ENCODE measurements at regions not wholly inside any gene's neighbourhood (a gene's known extent, or its start where the extent isn't known, plus 50 kb on each side); places are given as distances from the start of the nearest gene placed in this dataset.
A peak's percentile ranks its signal among the peaks of the same experiment; 100 is the strongest.

GRCh38 chr2:16402891-16403290 is 262.7 kb downstream of the CYRIA start:
- no peaks in the 10 kb centered on the region for H3K9me3 ChIP-seq (ENCODE audit: control extremely low read depth in 1 of 5, control insufficient read depth in 4 of 5, insufficient read depth in 2 of 5, low read depth in 1 of 5, low read length in 4 of 5)
- WGBS (ENCODE audit: insufficient coverage), result 98% methylated on average over 4 of the region's 5 CpGs
- peaks cover 0 to 12% (median 9%) of the 10 kb centered on the region in 4 experiments for H3K4me1 ChIP-seq (ENCODE audit: control extremely low read depth in 1 of 4, control insufficient read depth in 4 of 4, insufficient read depth in 4 of 4, low read length in 3 of 4)
- ChIA-PET CTCF (interaction anchor here (0.9 to 3.7 kb wide), 4 partner anchors 10 to 82 kb away, joined by 3 to 16 read pairs (median 7); no protein-coding TSS in a partner anchor), POLR2A (no interaction called here)
- H3K36me3 ChIP-seq (ENCODE audit: control insufficient read depth in 4 of 4, insufficient read depth in 4 of 4, low read length in 3 of 4), result peaks cover 0 to 6% (median 1%) of the 10 kb centered on the region in 4 experiments
- no peaks in the 10 kb centered on the region for H3K27me3 ChIP-seq (replicated peaks in 2 of 5; ENCODE audit: control insufficient read depth in 4 of 5, insufficient read depth in 5 of 5, low read length in 4 of 5)
- no peak for DNase-seq
- no peak overlapping the region for H3K27ac ChIP-seq (ENCODE audit: insufficient read depth in 1 of 2, low read depth in 1 of 2, low read length in 2 of 2, poor library complexity in 1 of 2, severe bottlenecking in 2 of 2)
- no peak overlapping the region for H3K4me3 ChIP-seq (ENCODE audit: control insufficient read depth in 1 of 7, extremely low read depth in 1 of 7, insufficient read depth in 4 of 7, low read depth in 2 of 7, low read length in 6 of 7)

- ChIA-PET POLR2A (interaction anchor here (0.6 to 2.7 kb wide), 3 partner anchors 11 to 83 kb away, joined by 3 to 21 read pairs (median 17); no protein-coding TSS in a partner anchor), CTCF (interaction anchor here (0.6 to 3.7 kb wide), 7 partner anchors 9 to 79 kb away, joined by 3 to 16 read pairs (median 5); no protein-coding TSS in a partner anchor)
- DNase-seq, result no peak
- peaks cover 3 to 21% (median 13%) of the 10 kb centered on the region in 4 experiments for H3K4me1 ChIP-seq (ENCODE audit: control extremely low read depth in 1 of 4, control insufficient read depth in 4 of 4, insufficient read depth in 4 of 4, low read length in 3 of 4)
- H3K4me3 ChIP-seq (ENCODE audit: control insufficient read depth in 1 of 7, extremely low read depth in 1 of 7, insufficient read depth in 4 of 7, low read depth in 2 of 7, low read length in 6 of 7), result no peak overlapping the region
- H3K27me3 ChIP-seq (replicated peaks in 2 of 5; ENCODE audit: control insufficient read depth in 4 of 5, insufficient read depth in 5 of 5, low read length in 4 of 5), result no peaks in the 10 kb centered on the region
- no peak overlapping the region for H3K27ac ChIP-seq (ENCODE audit: insufficient read depth in 1 of 2, low read depth in 1 of 2, low read length in 2 of 2, poor library complexity in 1 of 2, severe bottlenecking in 2 of 2)
- H3K36me3 ChIP-seq (ENCODE audit: control insufficient read depth in 4 of 4, insufficient read depth in 4 of 4, low read length in 3 of 4), result peaks cover 0 to 6% (median 1%) of the 10 kb centered on the region in 4 experiments
- WGBS (ENCODE audit: insufficient coverage), result 91% methylated on average over 5 of the region's 7 CpGs
- H3K9me3 ChIP-seq (ENCODE audit: control extremely low read depth in 1 of 5, control insufficient read depth in 4 of 5, insufficient read depth in 2 of 5, low read depth in 1 of 5, low read length in 4 of 5), result no peaks in the 10 kb centered on the region
These were observed 263.8 kb downstream of the CYRIA start for GRCh38 chr2:16401761-16402300.

- Histone ChIP-seq H3K9me3 (ENCODE audit: control extremely low read depth in 1 of 5, control insufficient read depth in 4 of 5, insufficient read depth in 2 of 5, low read depth in 1 of 5, low read length in 4 of 5) (no peaks in the 10 kb centered on the region), H3K4me3 (ENCODE audit: control insufficient read depth in 1 of 7, extremely low read depth in 1 of 7, insufficient read depth in 4 of 7, low read depth in 2 of 7, low read length in 6 of 7) (no peak overlapping the region), H3K4me1 (ENCODE audit: control extremely low read depth in 1 of 4, control insufficient read depth in 4 of 4, insufficient read depth in 4 of 4, low read length in 3 of 4) (peaks cover 3 to 26% (median 14%) of the 10 kb centered on the region in 4 experiments), H3K27ac (ENCODE audit: insufficient read depth in 1 of 2, low read depth in 1 of 2, low read length in 2 of 2, poor library complexity in 1 of 2, severe bottlenecking in 2 of 2) (no peak overlapping the region), H3K36me3 (ENCODE audit: control insufficient read depth in 4 of 4, insufficient read depth in 4 of 4, low read length in 3 of 4) (peaks cover 0 to 6% (median 1%) of the 10 kb centered on the region in 4 experiments), H3K27me3 (replicated peaks in 2 of 5; ENCODE audit: control insufficient read depth in 4 of 5, insufficient read depth in 5 of 5, low read length in 4 of 5) (no peaks in the 10 kb centered on the region)
- WGBS (ENCODE audit: insufficient coverage), result 18% methylated on average over 4 of the region's 7 CpGs
- CTCF ChIA-PET, result interaction anchor here (1.0 to 3.7 kb wide), 11 partner anchors 9 to 118 kb away, joined by 3 to 26 read pairs (median 4); no protein-coding TSS in a partner anchor
- POLR2A ChIA-PET, result interaction anchor here (0.6 to 2.7 kb wide), 10 partner anchors 13 to 220 kb away, joined by 3 to 21 read pairs (median 4); no protein-coding TSS in a partner anchor
- peak; percentile 85 to 97 (median 96) for DNase-seq
These were observed 265.5 kb downstream of the CYRIA start for GRCh38 chr2:16400127-16400623.

- no peaks in the 10 kb centered on the region for H3K27me3 ChIP-seq (replicated peaks in 2 of 5; ENCODE audit: control insufficient read depth in 4 of 5, insufficient read depth in 5 of 5, low read length in 4 of 5)
- peak overlapping the region in 1 of 2 experiments; percentile 12 for H3K27ac ChIP-seq (ENCODE audit: insufficient read depth in 1 of 2, low read depth in 1 of 2, low read length in 2 of 2, poor library complexity in 1 of 2, severe bottlenecking in 2 of 2)
- no peak overlapping the region for H3K4me3 ChIP-seq (ENCODE audit: control insufficient read depth in 1 of 7, extremely low read depth in 1 of 7, insufficient read depth in 4 of 7, low read depth in 2 of 7, low read length in 6 of 7)
- POLR2A ChIA-PET, result interaction anchor here (1.6 to 2.0 kb wide), 2 partner anchors 14 to 40 kb away, joined by 5 to 6 read pairs; no protein-coding TSS in a partner anchor
- peaks cover 3 to 36% (median 23%) of the 10 kb centered on the region in 4 experiments for H3K4me1 ChIP-seq (ENCODE audit: control extremely low read depth in 1 of 4, control insufficient read depth in 4 of 4, insufficient read depth in 4 of 4, low read length in 3 of 4)
- CTCF ChIA-PET, result interaction anchor here (0.9 to 3.2 kb wide), 14 partner anchors 10 to 99 kb away, joined by 3 to 26 read pairs (median 3); no protein-coding TSS in a partner anchor
- no peaks in the 10 kb centered on the region for H3K9me3 ChIP-seq (ENCODE audit: control extremely low read depth in 1 of 5, control insufficient read depth in 4 of 5, insufficient read depth in 2 of 5, low read depth in 1 of 5, low read length in 4 of 5)
- DNase-seq, result no peak
- H3K36me3 ChIP-seq (ENCODE audit: control insufficient read depth in 4 of 4, insufficient read depth in 4 of 4, low read length in 3 of 4), result peaks cover 0 to 6% (median 0%) of the 10 kb centered on the region in 4 experiments
- WGBS (ENCODE audit: insufficient coverage), result 100% methylated on average over 1 of the region's 2 CpGs
These were observed 267.1 kb downstream of the CYRIA start for GRCh38 chr2:16398486-16399043.

GRCh38 chr2:16397681-16398475 is 267.8 kb downstream of the CYRIA start:
- 93% methylated on average over 5 of the region's 6 CpGs for whole genome bisulfite sequencing (ENCODE audit: insufficient coverage)
- ChIA-PET CTCF (interaction anchor here (0.8 to 3.2 kb wide), 17 partner anchors 9 to 123 kb away, joined by 3 to 26 read pairs (median 3); no protein-coding TSS in a partner anchor), POLR2A (interaction anchor here (1.6 to 2.0 kb wide), 2 partner anchors 15 to 40 kb away, joined by 5 to 6 read pairs; no protein-coding TSS in a partner anchor)
- H3K4me1 ChIP-seq (ENCODE audit: control extremely low read depth in 1 of 4, control insufficient read depth in 4 of 4, insufficient read depth in 4 of 4, low read length in 3 of 4), result peaks cover 3 to 40% (median 25%) of the 10 kb centered on the region in 4 experiments
- peak overlapping the region; percentile 10 to 12 for H3K27ac ChIP-seq (ENCODE audit: insufficient read depth in 1 of 2, low read depth in 1 of 2, low read length in 2 of 2, poor library complexity in 1 of 2, severe bottlenecking in 2 of 2)
- peaks cover 0 to 4% (median 0%) of the 10 kb centered on the region in 4 experiments for H3K36me3 ChIP-seq (ENCODE audit: control insufficient read depth in 4 of 4, insufficient read depth in 4 of 4, low read length in 3 of 4)
- no peak for DNase-seq
- no peaks in the 10 kb centered on the region for H3K9me3 ChIP-seq (ENCODE audit: control extremely low read depth in 1 of 5, control insufficient read depth in 4 of 5, insufficient read depth in 2 of 5, low read depth in 1 of 5, low read length in 4 of 5)
- no peak overlapping the region for H3K4me3 ChIP-seq (ENCODE audit: control insufficient read depth in 1 of 7, extremely low read depth in 1 of 7, insufficient read depth in 4 of 7, low read depth in 2 of 7, low read length in 6 of 7)
- H3K27me3 ChIP-seq (replicated peaks in 2 of 5; ENCODE audit: control insufficient read depth in 4 of 5, insufficient read depth in 5 of 5, low read length in 4 of 5), result no peaks in the 10 kb centered on the region

- 100% methylated on average over 2 of the region's 3 CpGs for WGBS (ENCODE audit: insufficient coverage)
- DNase-seq, result no peak
These were observed 268.6 kb downstream of the CYRIA start for GRCh38 chr2:16396986-16397385.

More at GRCh38 chr2:16396986-16397385, 268.6 kb downstream of the CYRIA start:
- ChIA-PET POLR2A (no interaction called here), CTCF (interaction anchor here (0.6 to 3.2 kb wide), 8 partner anchors 8 to 135 kb away, joined by 3 to 14 read pairs (median 4); no protein-coding TSS in a partner anchor)
- H3K27ac ChIP-seq (ENCODE audit: insufficient read depth in 1 of 2, low read depth in 1 of 2, low read length in 2 of 2, poor library complexity in 1 of 2, severe bottlenecking in 2 of 2), result peak overlapping the region; percentile 10 to 53
- H3K36me3 ChIP-seq (ENCODE audit: control insufficient read depth in 4 of 4, insufficient read depth in 4 of 4, low read length in 3 of 4), result no peaks in the 10 kb centered on the region
- no peaks in the 10 kb centered on the region for H3K27me3 ChIP-seq (replicated peaks in 2 of 5; ENCODE audit: control insufficient read depth in 4 of 5, insufficient read depth in 5 of 5, low read length in 4 of 5)
- no peaks in the 10 kb centered on the region for H3K9me3 ChIP-seq (ENCODE audit: control extremely low read depth in 1 of 5, control insufficient read depth in 4 of 5, insufficient read depth in 2 of 5, low read depth in 1 of 5, low read length in 4 of 5)
- no peak overlapping the region for H3K4me3 ChIP-seq (ENCODE audit: control insufficient read depth in 1 of 7, extremely low read depth in 1 of 7, insufficient read depth in 4 of 7, low read depth in 2 of 7, low read length in 6 of 7)
- peaks cover 3 to 39% (median 25%) of the 10 kb centered on the region in 4 experiments for H3K4me1 ChIP-seq (ENCODE audit: control extremely low read depth in 1 of 4, control insufficient read depth in 4 of 4, insufficient read depth in 4 of 4, low read length in 3 of 4)

All from common myeloid progenitor, CD34-positive (primary cell).